Activated CD8-positive, alpha-beta T cell treated with anti-CD3 and anti-CD28 coated beads, Interleukin-2, amount 10 ng/mL, durations not matched to agents 7 days and 5 days (primary cell): ENCODE measurements at regions not wholly inside any gene's neighbourhood (a gene's known extent, or its start where the extent isn't known, plus 50 kb on each side); places are given as distances from the start of the nearest gene placed in this dataset.
A peak's percentile ranks its signal among the peaks of the same experiment; 100 is the strongest.

Experiments used
- ATAC-seq: fragments of 150-1000 bp; cut with Tn5 transposase; one replicate; pipeline ENCODE4 v1.10.0; 2021; ENCODE audit warnings: moderate library complexity
- CTCF ChIA-PET: fragments of 350-600 bp; sonication (Branson Sonifier 250); formaldehyde crosslinking; loops from one replicate; lab custom pipeline; 2021; ENCODE audit warnings: antibody characterized with exemption; lab: Charles Lee
- POLR2A ChIA-PET: fragments of 350-600 bp; sonication (Branson Sonifier 250); formaldehyde crosslinking; loops from one replicate; lab custom pipeline; 2021; ENCODE audit warnings: antibody characterized with exemption; lab: Charles Lee
- DNase-seq: peaks from one replicate; pipeline ENCODE4 v3.0.0-alpha.2; 2020
- H3K27ac Mint-ChIP-seq: one replicate; pipeline ENCODE4 v1.8.0; 2021; ENCODE audit warnings: mild to moderate bottlenecking, mixed read lengths
- H3K27me3 Mint-ChIP-seq: one replicate; pipeline ENCODE4 v1.8.0; 2021; ENCODE audit warnings: low read depth, mixed read lengths
- H3K36me3 Mint-ChIP-seq: one replicate; pipeline ENCODE4 v1.8.0; 2021; ENCODE audit warnings: low read depth, mixed read lengths
- H3K4me1 Mint-ChIP-seq: one replicate; pipeline ENCODE4 v1.8.0; 2021; ENCODE audit warnings: low read depth, mixed read lengths
- H3K4me3 Mint-ChIP-seq: one replicate; pipeline ENCODE4 v1.8.0; 2021; ENCODE audit warnings: mild to moderate bottlenecking, mixed read lengths
- H3K9me3 Mint-ChIP-seq: one replicate; pipeline ENCODE4 v1.8.0; 2022; ENCODE audit warnings: mixed read lengths; ENCODE audit not compliant: insufficient read depth

DNA sequence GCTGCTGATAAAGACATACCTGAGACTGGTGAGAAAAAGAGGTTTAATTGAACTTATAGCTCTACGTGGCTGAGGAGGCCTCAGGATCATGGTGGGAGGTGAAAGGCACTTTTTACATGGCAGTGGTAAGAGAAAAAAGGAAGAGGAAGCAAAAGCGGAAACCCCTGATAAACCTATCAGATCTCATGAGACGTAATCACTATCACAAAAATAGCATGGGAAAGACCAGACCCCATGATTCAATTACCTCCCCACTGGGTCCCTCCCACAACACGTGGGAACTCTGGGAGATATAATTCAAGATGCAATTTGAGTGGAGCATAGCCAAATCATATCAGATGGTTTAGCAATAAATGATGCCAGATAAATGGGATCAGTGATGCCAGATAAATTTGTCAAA, 892.0 kb upstream of the CELF2 start:
- H3K36me3 Mint-ChIP-seq, result no peaks in the 10 kb centered on the region
- H3K4me3 Mint-ChIP-seq, result no peak overlapping the region
- no peaks in the 10 kb centered on the region for H3K4me1 Mint-ChIP-seq
- DNase-seq (no peak), ATAC-seq (no peak)
- H3K27me3 Mint-ChIP-seq, result no peaks in the 10 kb centered on the region
- POLR2A ChIA-PET, result no interaction called here
- H3K9me3 Mint-ChIP-seq, result no peaks in the 10 kb centered on the region
- CTCF ChIA-PET, result no interaction called here
- no peak overlapping the region for H3K27ac Mint-ChIP-seq

GRCh38 chr10:10126218-10126617, 891.5 kb upstream of the CELF2 start:
- H3K4me1 Mint-ChIP-seq, result no peaks in the 10 kb centered on the region
- CTCF ChIA-PET, result no interaction called here
- no peak overlapping the region for H3K4me3 Mint-ChIP-seq
- no peaks in the 10 kb centered on the region for H3K9me3 Mint-ChIP-seq
- H3K27me3 Mint-ChIP-seq, result no peaks in the 10 kb centered on the region
- H3K27ac Mint-ChIP-seq, result no peak overlapping the region
- ATAC-seq (no peak), DNase-seq (no peak)
- POLR2A ChIA-PET, result no interaction called here
- no peaks in the 10 kb centered on the region for H3K36me3 Mint-ChIP-seq

GRCh38 chr10:10128387-10128786, 889.3 kb upstream of the CELF2 start:
- H3K9me3 Mint-ChIP-seq, result no peaks in the 10 kb centered on the region
- H3K4me3 Mint-ChIP-seq, result no peak overlapping the region
- ChIA-PET POLR2A (no interaction called here), CTCF (no interaction called here)
- DNase-seq (no peak), ATAC-seq (no peak)
- H3K4me1 Mint-ChIP-seq, result no peaks in the 10 kb centered on the region
- no peaks in the 10 kb centered on the region for H3K27me3 Mint-ChIP-seq
- no peak overlapping the region for H3K27ac Mint-ChIP-seq
- H3K36me3 Mint-ChIP-seq, result no peaks in the 10 kb centered on the region

GRCh38 chr10:10130686-10131085, 887.0 kb upstream of the CELF2 start:
- H3K4me1 Mint-ChIP-seq, result no peaks in the 10 kb centered on the region
- CTCF ChIA-PET, result no interaction called here
- H3K4me3 Mint-ChIP-seq, result no peak overlapping the region
- peaks cover 4% of the 10 kb centered on the region for H3K27me3 Mint-ChIP-seq
- no peaks in the 10 kb centered on the region for H3K9me3 Mint-ChIP-seq
- POLR2A ChIA-PET, result no interaction called here
- DNase-seq, result no peak
- no peak for ATAC-seq
- H3K27ac Mint-ChIP-seq, result no peak overlapping the region
- no peaks in the 10 kb centered on the region for H3K36me3 Mint-ChIP-seq

DNA sequence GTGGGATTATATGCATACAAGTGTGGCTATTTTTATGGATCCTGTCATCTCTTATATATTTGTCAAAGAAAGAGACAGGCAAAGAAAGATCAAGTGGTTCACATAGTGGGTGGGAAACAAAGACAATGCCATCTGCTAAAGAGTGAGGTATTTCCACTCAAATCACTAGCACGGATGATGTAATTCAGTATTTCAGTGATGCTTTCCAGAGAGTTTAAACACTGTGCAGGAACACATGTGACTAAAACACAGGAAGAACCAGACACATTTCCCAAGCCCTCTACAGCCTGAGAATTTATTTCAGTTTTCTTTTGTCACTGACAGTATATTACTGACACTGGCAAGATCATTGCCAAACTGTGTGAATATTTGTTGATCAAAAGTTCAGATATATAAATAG, 885.7 kb upstream of the CELF2 start:
- ChIA-PET CTCF (no interaction called here), POLR2A (no interaction called here)
- Mint-ChIP-seq H3K27me3 (peaks cover 4% of the 10 kb centered on the region), H3K27ac (no peak overlapping the region), H3K9me3 (no peaks in the 10 kb centered on the region), H3K4me1 (no peaks in the 10 kb centered on the region), H3K36me3 (no peaks in the 10 kb centered on the region), H3K4me3 (no peak overlapping the region)
- DNase-seq, result no peak
- no peak for ATAC-seq

DNA sequence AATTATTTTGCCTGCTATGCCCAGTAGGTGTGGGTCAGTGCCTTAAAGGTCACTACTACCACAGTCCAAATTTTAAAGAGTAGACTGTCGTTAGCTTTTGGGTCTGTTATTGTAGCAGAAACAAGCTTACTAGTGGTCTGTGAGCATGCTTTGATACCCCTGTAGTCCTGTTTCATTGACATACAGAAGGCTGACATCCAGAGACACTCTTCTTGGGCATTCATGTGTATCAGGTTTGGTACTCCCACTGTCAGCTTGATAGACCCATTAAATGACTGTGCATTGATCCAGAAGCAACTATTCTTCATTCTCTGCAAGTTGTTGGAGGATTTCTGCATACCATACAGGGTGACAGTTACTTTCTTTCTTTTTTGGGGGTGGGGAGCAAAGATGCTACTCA, 884.4 kb upstream of the CELF2 start:
- Mint-ChIP-seq H3K36me3 (no peaks in the 10 kb centered on the region), H3K4me3 (no peak overlapping the region), H3K9me3 (no peaks in the 10 kb centered on the region), H3K27me3 (peaks cover 4% of the 10 kb centered on the region), H3K27ac (no peak overlapping the region), H3K4me1 (no peaks in the 10 kb centered on the region)
- CTCF ChIA-PET, result no interaction called here
- POLR2A ChIA-PET, result no interaction called here
- ATAC-seq, result no peak
- no peak for DNase-seq

DNA sequence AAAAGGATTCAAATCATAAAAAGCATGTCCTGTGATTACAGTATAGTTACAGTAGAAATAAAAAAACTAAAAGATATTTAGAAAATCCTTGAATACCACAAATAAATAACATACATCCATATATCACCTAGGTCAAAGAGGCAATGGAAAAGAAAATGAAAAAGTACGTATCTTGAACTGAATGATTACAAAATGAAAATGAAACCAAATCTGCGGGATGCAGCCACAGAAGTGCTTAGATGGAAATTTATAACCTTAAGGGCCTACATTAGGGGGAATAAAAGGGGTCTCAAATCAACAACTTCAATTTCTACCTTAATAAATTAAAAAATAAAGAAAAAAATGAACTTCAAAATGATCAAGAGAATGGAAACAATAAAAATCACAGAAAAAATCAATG, 879.0 kb upstream of the CELF2 start:
- Mint-ChIP-seq H3K27ac (peak overlapping the region; percentile 28), H3K27me3 (peaks cover 4% of the 10 kb centered on the region), H3K9me3 (no peaks in the 10 kb centered on the region), H3K4me3 (peak overlapping the region; percentile 68), H3K4me1 (peaks cover 4% of the 10 kb centered on the region), H3K36me3 (no peaks in the 10 kb centered on the region)
- peak; percentile 51 for ATAC-seq
- POLR2A ChIA-PET, result no interaction called here
- CTCF ChIA-PET, result no interaction called here
- DNase-seq, result no peak

DNA sequence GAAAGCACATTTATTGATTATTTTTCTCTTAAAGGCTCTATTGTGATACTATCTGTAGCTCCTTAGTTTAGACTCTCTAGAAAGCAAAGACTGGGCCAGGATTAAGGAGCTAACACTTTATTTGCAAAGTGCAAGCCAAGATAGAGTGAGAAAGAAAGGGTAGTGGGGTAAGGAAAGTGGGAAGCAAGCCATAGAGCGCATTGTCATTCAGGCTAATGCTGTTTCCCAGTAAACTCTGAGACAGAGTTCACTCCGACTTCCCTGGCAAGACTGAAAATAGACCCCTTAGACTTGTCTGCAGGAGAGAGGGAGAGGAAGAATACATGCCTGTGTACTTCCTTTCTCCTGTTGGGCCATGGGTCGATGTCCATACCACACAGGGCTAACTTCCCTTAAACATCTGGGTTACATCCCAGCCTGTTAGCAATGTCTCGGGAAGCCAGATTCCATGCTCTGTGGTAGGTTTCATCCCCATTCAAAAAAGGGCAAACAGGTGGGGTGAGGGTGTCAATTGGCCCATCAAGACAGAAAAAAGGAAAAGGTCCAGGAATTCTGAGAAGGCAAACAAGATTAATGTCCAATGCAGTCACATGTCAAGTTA, 875.8 kb upstream of the CELF2 start:
- ChIA-PET CTCF (no interaction called here), POLR2A (no interaction called here)
- no peaks in the 10 kb centered on the region for H3K27me3 Mint-ChIP-seq
- H3K4me3 Mint-ChIP-seq, result no peak overlapping the region
- no peaks in the 10 kb centered on the region for H3K36me3 Mint-ChIP-seq
- no peak for DNase-seq
- no peaks in the 10 kb centered on the region for H3K9me3 Mint-ChIP-seq
- peaks cover 4% of the 10 kb centered on the region for H3K4me1 Mint-ChIP-seq
- no peak for ATAC-seq
- H3K27ac Mint-ChIP-seq, result no peak overlapping the region

GRCh38 chr10:10146604-10147003, 871.1 kb upstream of the CELF2 start:
- Mint-ChIP-seq H3K9me3 (no peaks in the 10 kb centered on the region), H3K4me3 (no peak overlapping the region), H3K27ac (no peak overlapping the region), H3K27me3 (no peaks in the 10 kb centered on the region), H3K4me1 (no peaks in the 10 kb centered on the region), H3K36me3 (no peaks in the 10 kb centered on the region)
- CTCF ChIA-PET, result no interaction called here
- no peak for DNase-seq
- ATAC-seq, result no peak
- POLR2A ChIA-PET, result no interaction called here

DNA sequence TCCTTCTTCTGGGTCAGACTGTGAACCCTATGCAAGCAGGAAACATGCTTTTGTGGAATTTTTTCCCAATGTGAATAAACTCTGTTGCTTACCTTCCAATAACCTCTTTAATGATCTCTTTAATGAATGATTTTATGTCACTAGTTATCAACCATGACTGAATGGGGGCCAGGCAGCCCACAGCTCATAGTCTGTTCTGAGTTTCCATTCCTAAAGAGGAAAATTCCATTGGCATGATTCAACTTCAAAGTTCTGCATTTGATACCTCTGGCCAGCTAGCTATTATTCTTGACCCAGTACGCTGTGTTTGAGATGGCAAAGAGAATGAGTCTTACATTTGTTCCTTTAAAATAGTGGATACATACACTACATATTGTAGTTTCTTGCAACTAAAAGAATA, 867.8 kb upstream of the CELF2 start:
- Mint-ChIP-seq H3K4me3 (no peak overlapping the region), H3K36me3 (no peaks in the 10 kb centered on the region), H3K9me3 (no peaks in the 10 kb centered on the region), H3K27ac (no peak overlapping the region), H3K27me3 (no peaks in the 10 kb centered on the region), H3K4me1 (no peaks in the 10 kb centered on the region)
- POLR2A ChIA-PET, result no interaction called here
- ATAC-seq (no peak), DNase-seq (no peak)
- CTCF ChIA-PET, result no interaction called here

DNA sequence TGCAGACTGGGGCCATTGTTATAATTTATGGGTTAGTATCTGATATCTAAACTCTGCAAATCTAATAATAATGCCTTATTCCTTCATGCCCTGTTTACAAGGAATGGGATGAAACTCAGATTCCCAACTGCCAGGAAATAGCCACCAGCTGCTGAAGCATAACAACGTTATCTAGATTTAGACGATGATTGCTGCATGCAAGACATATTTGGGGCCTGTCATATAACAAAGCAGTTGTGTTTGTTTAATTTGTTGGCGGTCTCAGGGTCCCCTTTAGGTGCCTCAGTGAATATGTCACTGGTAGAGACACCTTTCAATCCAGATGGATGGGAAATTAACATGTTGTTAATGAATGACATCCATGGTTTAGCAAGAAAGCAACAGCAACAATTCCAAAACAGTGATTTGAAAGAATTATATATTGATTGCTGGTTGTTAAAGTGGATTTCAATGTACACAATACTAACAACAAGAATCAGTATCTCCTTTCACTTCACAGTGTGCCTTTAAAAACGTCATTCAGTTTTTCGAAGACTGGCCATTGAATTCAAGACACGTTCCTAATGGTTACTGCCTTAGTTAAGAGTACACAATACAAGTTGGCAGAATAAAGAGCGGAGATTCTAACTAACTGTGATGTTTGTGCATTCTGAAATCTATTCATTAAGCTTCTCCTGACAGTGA, 860.6 kb upstream of the CELF2 start:
- Mint-ChIP-seq H3K4me1 (no peaks in the 10 kb centered on the region), H3K27ac (no peak overlapping the region), H3K36me3 (no peaks in the 10 kb centered on the region), H3K9me3 (peaks cover 6% of the 10 kb centered on the region), H3K27me3 (no peaks in the 10 kb centered on the region), H3K4me3 (no peak overlapping the region)
- POLR2A ChIA-PET, result no interaction called here
- no peak for DNase-seq
- no peak for ATAC-seq
- CTCF ChIA-PET, result no interaction called here

GRCh38 chr10:10160821-10161312, 856.8 kb upstream of the CELF2 start:
- Mint-ChIP-seq H3K27me3 (no peaks in the 10 kb centered on the region), H3K4me1 (no peaks in the 10 kb centered on the region), H3K36me3 (no peaks in the 10 kb centered on the region), H3K9me3 (peaks cover 6% of the 10 kb centered on the region), H3K4me3 (no peak overlapping the region), H3K27ac (no peak overlapping the region)
- DNase-seq (no peak), ATAC-seq (no peak)
- ChIA-PET POLR2A (interaction anchor here (1.0 kb wide), 1 partner anchor 9 kb away, joined by 3 read pairs; no protein-coding TSS in a partner anchor), CTCF (no interaction called here)
